NCI-H2081 (cell line): ENCODE measurements at regions not wholly inside any gene's neighbourhood (a gene's known extent, or its start where the extent isn't known, plus 50 kb on each side); places are given as distances from the start of the nearest gene placed in this dataset.
A peak's percentile ranks its signal among the peaks of the same experiment; 100 is the strongest.
"Not testable (repeated sequence)": the region's sequence is repeated elsewhere in the genome, so short reads cannot be mapped to it uniquely, and the experiment has no call there.

Source experiments
- DNase-seq, 2 experiments: peaks; one replicate each; lab custom pipeline; 2025; lab: John Stamatoyannopoulos, UW

GRCh38 chr1:222865718-222866117, 50.9 kb downstream of the DISP1 start:
- DNase-seq: peak; percentile 42 to 81

- peak in 1 of 2 experiments; percentile 66 for DNase-seq
Observed at GRCh38 chr1:222867316-222867715, 52.5 kb downstream of the DISP1 start.

GRCh38 chr1:222876182-222876581, 61.3 kb downstream of the DISP1 start:
- no peak for DNase-seq

- DNase-seq: no peak
Observed at GRCh38 chr1:222877854-222878253, 63.0 kb downstream of the DISP1 start.

- DNase-seq: no peak
Observed at GRCh38 chr1:222880587-222880986, 65.7 kb downstream of the DISP1 start.

- DNase-seq: no peak
Observed at GRCh38 chr1:222886194-222886854, 71.5 kb downstream of the DISP1 start.

GRCh38 chr1:222886878-222887351, 72.1 kb downstream of the DISP1 start:
- DNase-seq: no peak

- no peak for DNase-seq
Observed at GRCh38 chr1:222889440-222889839, 74.6 kb downstream of the DISP1 start.

GRCh38 chr1:222890716-222891115, 75.9 kb downstream of the DISP1 start:
- no peak for DNase-seq

- no peak for DNase-seq
Observed at GRCh38 chr1:222891578-222891977, 76.7 kb downstream of the DISP1 start.

- no peak for DNase-seq
Observed at GRCh38 chr1:222892137-222892769, 77.4 kb downstream of the DISP1 start.

GRCh38 chr1:222893255-222893654, 78.4 kb downstream of the DISP1 start:
- no peak for DNase-seq

GRCh38 chr1:222894331-222894730, 79.5 kb downstream of the DISP1 start:
- no peak for DNase-seq

- no peak for DNase-seq
Observed at GRCh38 chr1:222896630-222897526, 82.0 kb downstream of the DISP1 start.

- DNase-seq: no peak
Observed at GRCh38 chr1:222897527-222898190, 82.8 kb downstream of the DISP1 start.

GRCh38 chr1:222898191-222898527, 83.3 kb downstream of the DISP1 start:
- no peak for DNase-seq

- no peak for DNase-seq
Observed at GRCh38 chr1:222899471-222899870, 84.6 kb downstream of the DISP1 start.

- peak; percentile 67 to 86 for DNase-seq
Observed at GRCh38 chr1:222904451-222904850, 89.6 kb downstream of the DISP1 start.

- DNase-seq: peak; percentile 82 to 95
Observed at GRCh38 chr1:222905151-222905550, 90.3 kb downstream of the DISP1 start.

GRCh38 chr1:222906271-222906739, 91.5 kb downstream of the DISP1 start:
- DNase-seq: not testable (repeated sequence)

- no peak for DNase-seq
Observed at GRCh38 chr1:222909586-222909985, 94.7 kb downstream of the DISP1 start.

- DNase-seq: no peak
Observed at GRCh38 chr1:222910699-222911098, 95.9 kb downstream of the DISP1 start.
